ENCODE measurements at regions not wholly inside any gene's neighbourhood (a gene's known extent, or its start where the extent isn't known, plus 50 kb on each side); places are given as distances from the start of the nearest gene placed in this dataset.

- DNase-seq, result no peak
Measured at GRCh38 chr4:163582703-163583102, 88.2 kb downstream of the TMA16 start.

GRCh38 chr4:163587867-163588266 lies 93.4 kb downstream of the TMA16 start:
- no peak for DNase-seq

GRCh38 chr4:163588532-163588931 lies 94.0 kb downstream of the TMA16 start:
- no peak for DNase-seq

GRCh38 chr4:163590103-163590502 lies 95.6 kb downstream of the TMA16 start:
- no peak for DNase-seq

GRCh38 chr4:163590619-163591264 lies 96.3 kb downstream of the TMA16 start:
- DNase-seq, result no peak

GRCh38 chr4:163591614-163592020 lies 97.1 kb downstream of the TMA16 start:
- DNase-seq, result no peak

GRCh38 chr4:163592212-163592611 lies 97.7 kb downstream of the TMA16 start:
- DNase-seq, result no peak

- no peak for DNase-seq
Measured at GRCh38 chr4:163595580-163595979, 101.1 kb downstream of the TMA16 start.

GRCh38 chr4:163598028-163598427 lies 103.5 kb downstream of the TMA16 start:
- no peak for DNase-seq

GRCh38 chr4:163598489-163598888 lies 104.0 kb downstream of the TMA16 start:
- no peak for DNase-seq

GRCh38 chr4:163600727-163601126 lies 106.2 kb downstream of the TMA16 start:
- no peak for DNase-seq

- no peak for DNase-seq
Measured at GRCh38 chr4:163603257-163603656, 108.8 kb downstream of the TMA16 start.

GRCh38 chr4:163606896-163607691 lies 112.6 kb downstream of the TMA16 start:
- DNase-seq, result no peak

- DNase-seq, result no peak
Measured at GRCh38 chr4:163609019-163609418, 114.5 kb downstream of the TMA16 start.

- DNase-seq, result no peak
Measured at GRCh38 chr4:163610648-163611047, 116.2 kb downstream of the TMA16 start.

GRCh38 chr4:163611182-163611581 lies 116.7 kb downstream of the TMA16 start:
- DNase-seq, result no peak

- no peak for DNase-seq
Measured at GRCh38 chr4:163611784-163612445, 117.4 kb downstream of the TMA16 start.

- DNase-seq, result no peak
Measured at GRCh38 chr4:163612762-163613161, 118.3 kb downstream of the TMA16 start.

- no peak for DNase-seq
Measured at GRCh38 chr4:163613383-163613782, 118.9 kb downstream of the TMA16 start.

- DNase-seq, result no peak
Measured at GRCh38 chr4:163614866-163615265, 120.4 kb downstream of the TMA16 start.

GRCh38 chr4:163618845-163619244 lies 124.4 kb downstream of the TMA16 start:
- no peak for DNase-seq

GRCh38 chr4:163620738-163621137 lies 126.2 kb downstream of the TMA16 start:
- no peak for DNase-seq

GRCh38 chr4:163621821-163622220 lies 127.3 kb downstream of the TMA16 start:
- no peak for DNase-seq

All from skin of body (tissue), 1 donor.